HEK293 (cell line): ENCODE measurements at regions not wholly inside any gene's neighbourhood (a gene's known extent, or its start where the extent isn't known, plus 50 kb on each side); places are given as distances from the start of the nearest gene placed in this dataset.

Experiments
- CTCF ChIA-PET: fragments of 350-600 bp; formaldehyde crosslinking; extraction: SDS; loops from one replicate; lab custom pipeline; 2021; ENCODE audit warnings: antibody characterized with exemption; lab: Yijun Ruan, JAX
- POLR2A ChIA-PET: fragments of 300-600 bp; formaldehyde crosslinking; extraction: SDS; loops from one replicate; lab custom pipeline; 2020; ENCODE audit warnings: antibody characterized with exemption, inconsistent platforms; lab: Yijun Ruan, JAX
- H3K27ac ChIP-seq: fragments of 200-500 bp; sonication (Bioruptor generic); 2 replicates; pipeline ENCODE4 v1.5.1; 2014; ENCODE audit warnings: low read depth, low read length, control low read depth, inconsistent platforms; ENCODE audit errors: extremely low read depth
- H3K36me3 ChIP-seq, 2 experiments: fragments of 200-500 bp in 1 of 2; sonication (Bioruptor generic) in 1 of 2; 1 replicate in 1 of 2; 2 replicates in 1 of 2; pipeline ENCODE4 v1.5.1; 2014 to 2017; ENCODE audit warnings: inconsistent platforms in 2 of 2, low read length in 2 of 2; ENCODE audit not compliant: control insufficient read depth in 2 of 2, insufficient read depth in 1 of 2
- H3K4me1 ChIP-seq: fragments of 200-500 bp; sonication (Bioruptor generic); 2 replicates; pipeline ENCODE4 v1.5.1; 2014; ENCODE audit warnings: mild to moderate bottlenecking, low read length, inconsistent platforms; ENCODE audit not compliant: control insufficient read depth, insufficient read depth
- H3K4me3 ChIP-seq: 2 replicates; pipeline ENCODE4 v1.5.1; 2011; ENCODE audit warnings: low read depth, mild to moderate bottlenecking, control low read depth, low read length, moderate library complexity
- H3K9me3 ChIP-seq: fragments of 200-500 bp; sonication (Bioruptor generic); 2 replicates; pipeline ENCODE4 v1.5.1; 2014; ENCODE audit warnings: low read depth, low read length, inconsistent platforms; ENCODE audit not compliant: control insufficient read depth, insufficient read depth
- BCL6B ChIP-seq: fragments of 450-650 bp; formaldehyde crosslinking; IDR thresholded peaks from 2 replicates; pipeline ENCODE4 v1.5.1; 2017; ENCODE audit warnings: missing biosample characterization, missing genetic modification characterization
- FEZF1 ChIP-seq: fragments of 450-650 bp; formaldehyde crosslinking; IDR thresholded peaks from 2 replicates; pipeline ENCODE4 v1.5.1; 2016; ENCODE audit warnings: missing biosample characterization, missing genetic modification characterization
- GLIS1 ChIP-seq: fragments of 450-650 bp; formaldehyde crosslinking; IDR thresholded peaks from 2 replicates; pipeline ENCODE4 v1.5.1; 2016; ENCODE audit warnings: missing biosample characterization, missing genetic modification characterization
- KLF8 ChIP-seq: fragments of 450-650 bp; formaldehyde crosslinking; IDR thresholded peaks from 2 replicates; pipeline ENCODE4 v1.5.1; 2016; ENCODE audit warnings: missing biosample characterization, missing genetic modification characterization
- PRDM6 ChIP-seq: fragments of 450-650 bp; formaldehyde crosslinking; IDR thresholded peaks from 2 replicates; pipeline ENCODE4 v1.5.1; 2017; ENCODE audit warnings: missing biosample characterization, missing genetic modification characterization
- ZBTB7A ChIP-seq: fragments of 450-650 bp; formaldehyde crosslinking; IDR thresholded peaks from 2 replicates; pipeline ENCODE4 v1.5.1; 2016; ENCODE audit warnings: low read depth, missing biosample characterization, missing genetic modification characterization
- ZFHX2 ChIP-seq: fragments of 450-650 bp; formaldehyde crosslinking; conservative IDR thresholded peaks from 2 replicates; pipeline ENCODE4 v1.5.1; 2016; ENCODE audit warnings: missing biosample characterization, missing genetic modification characterization
- ZFP37 ChIP-seq: fragments of 450-650 bp; formaldehyde crosslinking; IDR thresholded peaks from 2 replicates; pipeline ENCODE4 v1.5.1; 2016; ENCODE audit warnings: missing biosample characterization, missing genetic modification characterization
- ZIC2 ChIP-seq: fragments of 450-650 bp; formaldehyde crosslinking; IDR thresholded peaks from 2 replicates; pipeline ENCODE4 v1.5.1; 2016; ENCODE audit warnings: missing biosample characterization, missing genetic modification characterization
- ZNF121 ChIP-seq: fragments of 450-650 bp; formaldehyde crosslinking; IDR thresholded peaks from 2 replicates; pipeline ENCODE4 v1.5.1; 2016; ENCODE audit warnings: missing biosample characterization, missing genetic modification characterization
- ZNF133 ChIP-seq: fragments of 450-650 bp; formaldehyde crosslinking; IDR thresholded peaks from 2 replicates; pipeline ENCODE4 v1.5.1; 2016; ENCODE audit warnings: missing biosample characterization, missing genetic modification characterization
- ZNF138 ChIP-seq: fragments of 450-650 bp; formaldehyde crosslinking; IDR thresholded peaks from 2 replicates; pipeline ENCODE4 v1.5.1; 2016; ENCODE audit warnings: missing biosample characterization, missing genetic modification characterization, borderline replicate concordance
- ZNF140 ChIP-seq: fragments of 450-650 bp; formaldehyde crosslinking; IDR thresholded peaks from 2 replicates; pipeline ENCODE4 v1.5.1; 2016; ENCODE audit warnings: missing biosample characterization, missing genetic modification characterization
- ZNF266 ChIP-seq: fragments of 450-650 bp; formaldehyde crosslinking; IDR thresholded peaks from 2 replicates; pipeline ENCODE4 v1.5.1; 2016; ENCODE audit warnings: missing biosample characterization, missing genetic modification characterization, low read depth
- ZNF274 ChIP-seq, 2 experiments: fragments of 200-500 bp in 1 of 2; fragments of 450-650 bp in 1 of 2; sonication (Bioruptor generic) in 1 of 2; formaldehyde crosslinking in 1 of 2; IDR thresholded peaks; 2 replicates each; pipeline versions ENCODE4 v1.5.1 to v1.6.1; 2014 to 2016; ENCODE audit warnings: borderline replicate concordance in 1 of 2, inconsistent platforms in 1 of 2, low read length in 1 of 2, missing biosample characterization in 1 of 2, missing genetic modification characterization in 1 of 2
- ZNF324 ChIP-seq: fragments of 450-650 bp; formaldehyde crosslinking; IDR thresholded peaks from 2 replicates; pipeline ENCODE4 v1.5.1; 2016; ENCODE audit warnings: missing biosample characterization, missing genetic modification characterization
- ZNF37A ChIP-seq: fragments of 450-650 bp; IDR thresholded peaks from 2 replicates; pipeline ENCODE4 v1.5.1; 2018; ENCODE audit warnings: missing biosample characterization, missing genetic modification characterization
- ZNF394 ChIP-seq: fragments of 450-650 bp; formaldehyde crosslinking; IDR thresholded peaks from 2 replicates; pipeline ENCODE4 v1.5.1; 2016; ENCODE audit warnings: missing biosample characterization, missing genetic modification characterization, mild to moderate bottlenecking, moderate library complexity, borderline replicate concordance
- ZNF449 ChIP-seq: fragments of 450-650 bp; formaldehyde crosslinking; IDR thresholded peaks from 2 replicates; pipeline ENCODE4 v1.5.1; 2017; ENCODE audit warnings: missing biosample characterization, mild to moderate bottlenecking, missing genetic modification characterization, moderate library complexity
- ZNF501 ChIP-seq: fragments of 450-650 bp; formaldehyde crosslinking; IDR thresholded peaks from 2 replicates; pipeline ENCODE4 v1.5.1; 2016; ENCODE audit warnings: missing biosample characterization, missing genetic modification characterization
- ZNF548 ChIP-seq: fragments of 450-650 bp; formaldehyde crosslinking; IDR thresholded peaks from 2 replicates; pipeline ENCODE4 v1.5.1; 2016; ENCODE audit warnings: missing biosample characterization, missing genetic modification characterization
- ZNF558 ChIP-seq: fragments of 450-650 bp; formaldehyde crosslinking; IDR thresholded peaks from 2 replicates; pipeline ENCODE4 v1.5.1; 2016; ENCODE audit warnings: missing biosample characterization, missing genetic modification characterization
- ZNF707 ChIP-seq: fragments of 450-650 bp; formaldehyde crosslinking; IDR thresholded peaks from 2 replicates; pipeline ENCODE4 v1.5.1; 2016; ENCODE audit warnings: missing biosample characterization, missing genetic modification characterization
- ZNF830 ChIP-seq: fragments of 450-650 bp; IDR thresholded peaks from 2 replicates; pipeline ENCODE4 v1.5.0; 2018; ENCODE audit warnings: missing biosample characterization, missing genetic modification characterization, low read depth, mild to moderate bottlenecking, moderate library complexity
- TF ChIP-seq, protein P1 (sequence below): fragments of 450-650 bp; formaldehyde crosslinking; IDR thresholded peaks from 2 replicates; pipeline ENCODE4 v1.5.1; 2016; ENCODE audit warnings: missing biosample characterization, missing genetic modification characterization, borderline replicate concordance

DNA sequence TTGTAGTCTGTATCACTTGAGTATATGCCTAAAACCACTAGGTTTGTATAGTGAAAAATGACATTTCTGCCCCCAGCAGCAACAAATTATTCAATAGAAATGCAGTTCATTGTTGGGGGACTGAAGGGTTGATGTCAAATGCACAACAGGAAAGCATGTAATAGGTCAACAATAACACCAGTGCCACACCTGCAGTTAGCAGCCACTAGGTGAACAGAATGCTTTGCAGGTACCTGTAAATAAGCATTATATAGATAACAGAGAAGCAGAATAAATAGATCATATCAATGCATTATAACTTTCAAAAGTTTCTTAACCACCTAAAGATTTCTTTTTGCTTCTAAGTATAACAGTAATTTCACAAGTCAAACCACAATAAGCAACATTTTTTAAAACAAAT lies 435.9 kb upstream of the DMAC1 start (continued):
- TF ChIP-seq, protein P1, sequence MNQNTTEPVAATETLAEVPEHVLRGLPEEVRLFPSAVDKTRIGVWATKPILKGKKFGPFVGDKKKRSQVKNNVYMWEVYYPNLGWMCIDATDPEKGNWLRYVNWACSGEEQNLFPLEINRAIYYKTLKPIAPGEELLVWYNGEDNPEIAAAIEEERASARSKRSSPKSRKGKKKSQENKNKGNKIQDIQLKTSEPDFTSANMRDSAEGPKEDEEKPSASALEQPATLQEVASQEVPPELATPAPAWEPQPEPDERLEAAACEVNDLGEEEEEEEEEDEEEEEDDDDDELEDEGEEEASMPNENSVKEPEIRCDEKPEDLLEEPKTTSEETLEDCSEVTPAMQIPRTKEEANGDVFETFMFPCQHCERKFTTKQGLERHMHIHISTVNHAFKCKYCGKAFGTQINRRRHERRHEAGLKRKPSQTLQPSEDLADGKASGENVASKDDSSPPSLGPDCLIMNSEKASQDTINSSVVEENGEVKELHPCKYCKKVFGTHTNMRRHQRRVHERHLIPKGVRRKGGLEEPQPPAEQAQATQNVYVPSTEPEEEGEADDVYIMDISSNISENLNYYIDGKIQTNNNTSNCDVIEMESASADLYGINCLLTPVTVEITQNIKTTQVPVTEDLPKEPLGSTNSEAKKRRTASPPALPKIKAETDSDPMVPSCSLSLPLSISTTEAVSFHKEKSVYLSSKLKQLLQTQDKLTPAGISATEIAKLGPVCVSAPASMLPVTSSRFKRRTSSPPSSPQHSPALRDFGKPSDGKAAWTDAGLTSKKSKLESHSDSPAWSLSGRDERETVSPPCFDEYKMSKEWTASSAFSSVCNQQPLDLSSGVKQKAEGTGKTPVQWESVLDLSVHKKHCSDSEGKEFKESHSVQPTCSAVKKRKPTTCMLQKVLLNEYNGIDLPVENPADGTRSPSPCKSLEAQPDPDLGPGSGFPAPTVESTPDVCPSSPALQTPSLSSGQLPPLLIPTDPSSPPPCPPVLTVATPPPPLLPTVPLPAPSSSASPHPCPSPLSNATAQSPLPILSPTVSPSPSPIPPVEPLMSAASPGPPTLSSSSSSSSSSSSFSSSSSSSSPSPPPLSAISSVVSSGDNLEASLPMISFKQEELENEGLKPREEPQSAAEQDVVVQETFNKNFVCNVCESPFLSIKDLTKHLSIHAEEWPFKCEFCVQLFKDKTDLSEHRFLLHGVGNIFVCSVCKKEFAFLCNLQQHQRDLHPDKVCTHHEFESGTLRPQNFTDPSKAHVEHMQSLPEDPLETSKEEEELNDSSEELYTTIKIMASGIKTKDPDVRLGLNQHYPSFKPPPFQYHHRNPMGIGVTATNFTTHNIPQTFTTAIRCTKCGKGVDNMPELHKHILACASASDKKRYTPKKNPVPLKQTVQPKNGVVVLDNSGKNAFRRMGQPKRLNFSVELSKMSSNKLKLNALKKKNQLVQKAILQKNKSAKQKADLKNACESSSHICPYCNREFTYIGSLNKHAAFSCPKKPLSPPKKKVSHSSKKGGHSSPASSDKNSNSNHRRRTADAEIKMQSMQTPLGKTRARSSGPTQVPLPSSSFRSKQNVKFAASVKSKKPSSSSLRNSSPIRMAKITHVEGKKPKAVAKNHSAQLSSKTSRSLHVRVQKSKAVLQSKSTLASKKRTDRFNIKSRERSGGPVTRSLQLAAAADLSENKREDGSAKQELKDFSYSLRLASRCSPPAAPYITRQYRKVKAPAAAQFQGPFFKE (tag by site-specific recombination): no peak
- no peak for TF ChIP-seq ZNF324 (tag by site-specific recombination)

- TF ChIP-seq ZFHX2 (tag by site-specific recombination) (no peak), ZNF133 (tag by site-specific recombination) (no peak), ZNF449 (tag by site-specific recombination) (no peak), ZNF830 (tag by site-specific recombination) (no peak), ZFP37 (no peak), ZIC2 (tag by site-specific recombination) (no peak), ZNF266 (tag by site-specific recombination) (no peak), ZNF394 (tag by site-specific recombination) (no peak)
- ChIA-PET POLR2A (no interaction called here), CTCF (no interaction called here)
- Histone ChIP-seq H3K36me3 (no peaks in the 10 kb centered on the region), H3K4me3 (no peak overlapping the region), H3K4me1 (no peaks in the 10 kb centered on the region), H3K9me3 (no peaks in the 10 kb centered on the region), H3K27ac (no peak overlapping the region)
These were observed 434.7 kb upstream of the DMAC1 start for GRCh38 chr9:8234316-8234715.

DNA sequence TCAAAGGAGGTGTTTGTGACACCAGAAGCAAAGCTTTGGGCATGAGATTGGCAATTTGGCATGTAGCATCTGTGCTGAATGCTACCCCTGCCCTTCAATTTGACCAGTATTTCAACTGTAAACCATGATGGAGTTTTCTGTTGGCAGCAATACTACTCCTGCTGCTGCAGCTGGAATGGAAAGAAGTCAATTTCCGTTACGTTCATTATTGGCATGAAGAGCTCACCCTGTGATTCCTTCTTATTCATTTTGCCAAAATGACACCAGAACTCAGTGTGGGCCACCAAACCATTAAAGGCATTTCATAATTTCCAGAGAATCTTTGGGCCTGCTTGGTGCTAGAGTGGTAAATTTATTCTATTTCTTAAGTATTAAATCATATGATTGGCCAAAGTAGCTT lies 433.1 kb upstream of the DMAC1 start:
- H3K36me3 ChIP-seq: no peaks in the 10 kb centered on the region
- H3K4me1 ChIP-seq: no peaks in the 10 kb centered on the region
- no peak overlapping the region for H3K27ac ChIP-seq
- no peaks in the 10 kb centered on the region for H3K9me3 ChIP-seq
- no peak overlapping the region for H3K4me3 ChIP-seq
- ChIA-PET POLR2A (no interaction called here), CTCF (interaction anchor here (0.6 kb wide), 1 partner anchor 14 kb away, joined by 3 read pairs; no protein-coding TSS in a partner anchor)
- TF ChIP-seq ZNF138 (no peak), ZBTB7A (tag by site-specific recombination) (no peak), ZNF558 (tag by site-specific recombination) (no peak), ZNF37A (tag by site-specific recombination) (no peak), ZNF274 (IDR thresholded peaks at IDR 0.05; ENCODE audit: low read length) (no peak), ZNF274 (tag by site-specific recombination; IDR thresholded peaks at IDR 0.05; ENCODE audit: borderline replicate concordance) (no peak), BCL6B (tag by site-specific recombination) (no peak), GLIS1 (tag by site-specific recombination) (no peak), PRDM6 (tag by site-specific recombination) (no peak), ZNF707 (tag by site-specific recombination) (no peak), FEZF1 (tag by site-specific recombination) (no peak), ZNF501 (tag by site-specific recombination) (no peak), ZNF548 (no peak), ZNF140 (no peak), KLF8 (tag by site-specific recombination) (no peak), ZNF121 (tag by site-specific recombination) (no peak)
